ENCODE measurements at regions not wholly inside any gene's neighbourhood (a gene's known extent, or its start where the extent isn't known, plus 50 kb on each side); places are given as distances from the start of the nearest gene placed in this dataset.

- intact Hi-C loops (cut with DNase I) = no loop called here
- DNase-seq (no peak), ATAC-seq (no peak)
- H3K27ac ChIP-seq = no peak overlapping the region
- H3K4me3 ChIP-seq = no peak overlapping the region
- H3K36me3 ChIP-seq = no peaks in the 10 kb centered on the region
- H3K4me1 ChIP-seq = no peaks in the 10 kb centered on the region
- no peaks in the 10 kb centered on the region for H3K9me3 ChIP-seq
- no peak for TF ChIP-seq CTCF (IDR thresholded peaks at IDR 0.05)
- no peaks in the 10 kb centered on the region for H3K27me3 ChIP-seq (ENCODE audit: low read depth)
These were observed 86.3 kb upstream of the LRRN1 start for GRCh38 chr3:3712971-3713370.

- DNase-seq = no peak
- Histone ChIP-seq H3K27ac (no peak overlapping the region), H3K4me1 (no peaks in the 10 kb centered on the region), H3K36me3 (no peaks in the 10 kb centered on the region), H3K9me3 (no peaks in the 10 kb centered on the region), H3K27me3 (ENCODE audit: low read depth) (no peaks in the 10 kb centered on the region), H3K4me3 (no peak overlapping the region)
- no peak for ATAC-seq
- TF ChIP-seq CTCF (IDR thresholded peaks at IDR 0.05) = no peak
- intact Hi-C loops (cut with DNase I) = no loop called here
These were observed 90.5 kb upstream of the LRRN1 start for GRCh38 chr3:3708769-3709115.

- H3K4me3 ChIP-seq = no peak overlapping the region
- H3K27ac ChIP-seq = no peak overlapping the region
- intact Hi-C loops (cut with DNase I) = no loop called here
- no peaks in the 10 kb centered on the region for H3K36me3 ChIP-seq
- TF ChIP-seq CTCF (IDR thresholded peaks at IDR 0.05) = no peak
- no peak for ATAC-seq
- H3K27me3 ChIP-seq (ENCODE audit: low read depth) = no peaks in the 10 kb centered on the region
- H3K4me1 ChIP-seq = no peaks in the 10 kb centered on the region
- H3K9me3 ChIP-seq = no peaks in the 10 kb centered on the region
- no peak for DNase-seq
These were observed 91.1 kb upstream of the LRRN1 start for GRCh38 chr3:3707858-3708768.

GRCh38 chr3:3705090-3705775 is 94.0 kb upstream of the LRRN1 start:
- H3K4me1 ChIP-seq = no peaks in the 10 kb centered on the region
- intact Hi-C loops (cut with DNase I) = no loop called here
- H3K36me3 ChIP-seq = no peaks in the 10 kb centered on the region
- DNase-seq (no peak), ATAC-seq (no peak)
- H3K27ac ChIP-seq = no peak overlapping the region
- H3K9me3 ChIP-seq = no peaks in the 10 kb centered on the region
- no peak overlapping the region for H3K4me3 ChIP-seq
- H3K27me3 ChIP-seq (ENCODE audit: low read depth) = no peaks in the 10 kb centered on the region
- TF ChIP-seq CTCF (IDR thresholded peaks at IDR 0.05) = no peak

GRCh38 chr3:3701949-3702348 is 97.3 kb upstream of the LRRN1 start:
- TF ChIP-seq CTCF (IDR thresholded peaks at IDR 0.05) = no peak
- H3K9me3 ChIP-seq = no peaks in the 10 kb centered on the region
- H3K4me1 ChIP-seq = no peaks in the 10 kb centered on the region
- DNase-seq (no peak), ATAC-seq (no peak)
- H3K27me3 ChIP-seq (ENCODE audit: low read depth) = no peaks in the 10 kb centered on the region
- H3K36me3 ChIP-seq = no peaks in the 10 kb centered on the region
- no peak overlapping the region for H3K27ac ChIP-seq
- intact Hi-C loops (cut with DNase I) = no loop called here
- no peak overlapping the region for H3K4me3 ChIP-seq

Data from lower lobe of right lung (tissue), 2 donors.